ENCODE measurements at regions not wholly inside any gene's neighbourhood (a gene's known extent, or its start where the extent isn't known, plus 50 kb on each side); places are given as distances from the start of the nearest gene placed in this dataset.

- H3K4me3 ChIP-seq (ENCODE audit: insufficient read length, low read depth) = no peak overlapping the region
- no peak for TF ChIP-seq SUZ12 (IDR thresholded peaks at IDR 0.05; ENCODE audit: extremely low read depth, insufficient read depth, insufficient read length)
- no peak for TF ChIP-seq ZNF274 (IDR thresholded peaks at IDR 0.05; ENCODE audit: low read depth, low read length)
- TF ChIP-seq YY1 (IDR thresholded peaks at IDR 0.05; ENCODE audit: insufficient read depth, insufficient read length) = no peak
- H3K27me3 ChIP-seq (ENCODE audit: insufficient read depth, insufficient read length) = peaks cover 3% of the 10 kb centered on the region
- H3K9ac ChIP-seq (ENCODE audit: insufficient read length, low read depth) = no peak overlapping the region
- peaks cover 7% of the 10 kb centered on the region for H3K9me3 ChIP-seq (ENCODE audit: insufficient read depth, low read length)
- H3K36me3 ChIP-seq (ENCODE audit: insufficient read depth, insufficient read length, low read length) = no peaks in the 10 kb centered on the region
- no peaks in the 10 kb centered on the region for H3K4me1 ChIP-seq (ENCODE audit: insufficient read depth, insufficient read length)
- no peak for DNase-seq (ENCODE audit: low read depth, low spot score)
These were observed 82.7 kb upstream of the ARHGAP28 start for GRCh38 chr18:6646801-6647200.

GRCh38 chr18:6648581-6648980 is 80.9 kb upstream of the ARHGAP28 start:
- no peak for DNase-seq (ENCODE audit: low read depth, low spot score)
- no peaks in the 10 kb centered on the region for H3K36me3 ChIP-seq (ENCODE audit: insufficient read depth, insufficient read length, low read length)
- H3K9me3 ChIP-seq (ENCODE audit: insufficient read depth, low read length) = peaks cover 7% of the 10 kb centered on the region
- H3K4me1 ChIP-seq (ENCODE audit: insufficient read depth, insufficient read length) = no peaks in the 10 kb centered on the region
- TF ChIP-seq ZNF274 (IDR thresholded peaks at IDR 0.05; ENCODE audit: low read depth, low read length) = no peak
- no peak for TF ChIP-seq SUZ12 (IDR thresholded peaks at IDR 0.05; ENCODE audit: extremely low read depth, insufficient read depth, insufficient read length)
- TF ChIP-seq YY1 (IDR thresholded peaks at IDR 0.05; ENCODE audit: insufficient read depth, insufficient read length) = no peak
- H3K4me3 ChIP-seq (ENCODE audit: insufficient read length, low read depth) = no peak overlapping the region
- no peak overlapping the region for H3K9ac ChIP-seq (ENCODE audit: insufficient read length, low read depth)
- peaks cover 3% of the 10 kb centered on the region for H3K27me3 ChIP-seq (ENCODE audit: insufficient read depth, insufficient read length)

- DNase-seq (ENCODE audit: low read depth, low spot score) = no peak
- Histone ChIP-seq H3K9ac (ENCODE audit: insufficient read length, low read depth) (no peak overlapping the region), H3K27me3 (ENCODE audit: insufficient read depth, insufficient read length) (peaks cover 3% of the 10 kb centered on the region), H3K9me3 (ENCODE audit: insufficient read depth, low read length) (no peaks in the 10 kb centered on the region), H3K36me3 (ENCODE audit: insufficient read depth, insufficient read length, low read length) (no peaks in the 10 kb centered on the region), H3K4me3 (ENCODE audit: insufficient read length, low read depth) (no peak overlapping the region), H3K4me1 (ENCODE audit: insufficient read depth, insufficient read length) (no peaks in the 10 kb centered on the region)
- TF ChIP-seq SUZ12 (IDR thresholded peaks at IDR 0.05; ENCODE audit: extremely low read depth, insufficient read depth, insufficient read length) (no peak), ZNF274 (IDR thresholded peaks at IDR 0.05; ENCODE audit: low read depth, low read length) (no peak), YY1 (IDR thresholded peaks at IDR 0.05; ENCODE audit: insufficient read depth, insufficient read length) (no peak)
These were observed 79.9 kb upstream of the ARHGAP28 start for GRCh38 chr18:6649421-6650126.

DNA sequence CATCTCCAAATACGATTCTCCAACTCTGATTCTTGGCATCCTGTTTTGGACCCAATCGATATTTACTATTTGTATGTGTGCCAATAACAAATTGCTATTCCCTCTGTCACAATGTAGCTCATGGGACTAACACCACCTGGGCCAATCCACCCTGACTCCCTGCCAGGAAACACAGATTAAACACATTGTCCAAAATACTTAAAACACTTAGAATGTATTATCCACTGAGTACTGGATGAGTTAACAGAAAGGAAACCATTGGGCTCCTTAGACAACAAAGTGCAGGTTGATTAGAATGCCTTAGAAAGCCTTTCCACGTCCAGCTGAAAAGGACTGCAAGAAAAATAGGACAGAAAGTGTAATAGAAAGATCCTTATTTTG is 79.4 kb upstream of the ARHGAP28 start:
- Histone ChIP-seq H3K27me3 (ENCODE audit: insufficient read depth, insufficient read length) (peaks cover 3% of the 10 kb centered on the region), H3K36me3 (ENCODE audit: insufficient read depth, insufficient read length, low read length) (no peaks in the 10 kb centered on the region), H3K9me3 (ENCODE audit: insufficient read depth, low read length) (no peaks in the 10 kb centered on the region), H3K4me1 (ENCODE audit: insufficient read depth, insufficient read length) (no peaks in the 10 kb centered on the region), H3K9ac (ENCODE audit: insufficient read length, low read depth) (no peak overlapping the region), H3K4me3 (ENCODE audit: insufficient read length, low read depth) (no peak overlapping the region)
- no peak for TF ChIP-seq SUZ12 (IDR thresholded peaks at IDR 0.05; ENCODE audit: extremely low read depth, insufficient read depth, insufficient read length)
- TF ChIP-seq ZNF274 (IDR thresholded peaks at IDR 0.05; ENCODE audit: low read depth, low read length) = no peak
- no peak for TF ChIP-seq YY1 (IDR thresholded peaks at IDR 0.05; ENCODE audit: insufficient read depth, insufficient read length)
- no peak for DNase-seq (ENCODE audit: low read depth, low spot score)

DNA sequence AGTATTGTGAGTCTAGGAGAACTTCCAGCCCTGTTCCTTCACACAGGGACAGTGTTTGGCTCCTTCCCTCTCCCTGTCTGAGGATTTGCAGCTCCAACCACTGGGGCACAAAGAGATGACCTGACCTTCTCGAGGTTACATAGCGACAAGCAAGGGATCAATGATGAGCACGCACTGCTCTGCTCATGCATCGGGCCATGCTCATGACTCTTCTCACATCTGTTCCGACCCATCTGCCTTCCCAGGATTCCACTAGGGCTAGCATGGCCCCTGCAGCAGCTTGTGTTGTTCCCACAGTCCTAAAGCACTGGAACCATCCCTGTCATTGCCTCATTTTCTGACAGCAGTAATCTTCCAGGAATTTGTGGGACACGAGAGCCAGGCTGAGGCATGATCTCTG is 78.8 kb upstream of the ARHGAP28 start:
- Histone ChIP-seq H3K4me1 (ENCODE audit: insufficient read depth, insufficient read length) (no peaks in the 10 kb centered on the region), H3K9me3 (ENCODE audit: insufficient read depth, low read length) (no peaks in the 10 kb centered on the region), H3K4me3 (ENCODE audit: insufficient read length, low read depth) (no peak overlapping the region), H3K27me3 (ENCODE audit: insufficient read depth, insufficient read length) (peaks cover 3% of the 10 kb centered on the region), H3K36me3 (ENCODE audit: insufficient read depth, insufficient read length, low read length) (no peaks in the 10 kb centered on the region), H3K9ac (ENCODE audit: insufficient read length, low read depth) (no peak overlapping the region)
- no peak for TF ChIP-seq ZNF274 (IDR thresholded peaks at IDR 0.05; ENCODE audit: low read depth, low read length)
- no peak for TF ChIP-seq YY1 (IDR thresholded peaks at IDR 0.05; ENCODE audit: insufficient read depth, insufficient read length)
- TF ChIP-seq SUZ12 (IDR thresholded peaks at IDR 0.05; ENCODE audit: extremely low read depth, insufficient read depth, insufficient read length) = no peak
- DNase-seq (ENCODE audit: low read depth, low spot score) = no peak

DNA sequence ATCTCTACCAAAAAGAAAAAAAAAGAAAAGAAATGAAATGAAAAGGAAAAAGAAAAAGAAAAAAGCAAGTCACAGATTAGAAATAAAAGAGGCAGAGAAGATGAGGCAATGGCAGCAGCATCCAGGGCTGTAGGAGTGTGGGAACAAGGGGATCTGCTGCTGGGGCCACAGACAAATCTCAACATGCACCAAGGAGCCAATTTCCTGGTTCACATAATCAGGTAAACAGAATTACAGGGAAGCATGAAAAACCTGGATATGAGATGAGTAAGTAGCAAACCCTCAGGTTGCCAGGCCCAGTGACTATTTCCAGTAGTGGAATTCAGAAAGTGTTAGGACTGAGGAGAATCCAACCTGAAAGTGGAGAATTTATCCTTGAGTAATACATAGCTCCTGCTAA is 77.4 kb upstream of the ARHGAP28 start:
- no peak overlapping the region for H3K4me3 ChIP-seq (ENCODE audit: insufficient read length, low read depth)
- DNase-seq (ENCODE audit: low read depth, low spot score) = no peak
- no peak overlapping the region for H3K9ac ChIP-seq (ENCODE audit: insufficient read length, low read depth)
- H3K27me3 ChIP-seq (ENCODE audit: insufficient read depth, insufficient read length) = peaks cover 3% of the 10 kb centered on the region
- H3K36me3 ChIP-seq (ENCODE audit: insufficient read depth, insufficient read length, low read length) = no peaks in the 10 kb centered on the region
- no peaks in the 10 kb centered on the region for H3K9me3 ChIP-seq (ENCODE audit: insufficient read depth, low read length)
- TF ChIP-seq ZNF274 (IDR thresholded peaks at IDR 0.05; ENCODE audit: low read depth, low read length) = no peak
- no peak for TF ChIP-seq YY1 (IDR thresholded peaks at IDR 0.05; ENCODE audit: insufficient read depth, insufficient read length)
- no peak for TF ChIP-seq SUZ12 (IDR thresholded peaks at IDR 0.05; ENCODE audit: extremely low read depth, insufficient read depth, insufficient read length)
- H3K4me1 ChIP-seq (ENCODE audit: insufficient read depth, insufficient read length) = no peaks in the 10 kb centered on the region

- peaks cover 3% of the 10 kb centered on the region for H3K27me3 ChIP-seq (ENCODE audit: insufficient read depth, insufficient read length)
- no peaks in the 10 kb centered on the region for H3K36me3 ChIP-seq (ENCODE audit: insufficient read depth, insufficient read length, low read length)
- H3K4me1 ChIP-seq (ENCODE audit: insufficient read depth, insufficient read length) = no peaks in the 10 kb centered on the region
- no peaks in the 10 kb centered on the region for H3K9me3 ChIP-seq (ENCODE audit: insufficient read depth, low read length)
- H3K9ac ChIP-seq (ENCODE audit: insufficient read length, low read depth) = no peak overlapping the region
- no peak overlapping the region for H3K4me3 ChIP-seq (ENCODE audit: insufficient read length, low read depth)
- no peak for DNase-seq (ENCODE audit: low read depth, low spot score)
- no peak for TF ChIP-seq YY1 (IDR thresholded peaks at IDR 0.05; ENCODE audit: insufficient read depth, insufficient read length)
- TF ChIP-seq ZNF274 (IDR thresholded peaks at IDR 0.05; ENCODE audit: low read depth, low read length) = no peak
- no peak for TF ChIP-seq SUZ12 (IDR thresholded peaks at IDR 0.05; ENCODE audit: extremely low read depth, insufficient read depth, insufficient read length)
These were observed 75.6 kb upstream of the ARHGAP28 start for GRCh38 chr18:6653880-6654279.

Measured in NT2/D1 (cell line).